GM21619 (cell line): ENCODE measurements at regions not wholly inside any gene's neighbourhood (a gene's known extent, or its start where the extent isn't known, plus 50 kb on each side); places are given as distances from the start of the nearest gene placed in this dataset.

Experiments
- ATAC-seq: cut with Tn5 transposase; IDR thresholded peaks from one replicate; pipeline ENCODE4 v1.9.1; 2021; ENCODE audit not compliant: unreplicated experiment

DNA sequence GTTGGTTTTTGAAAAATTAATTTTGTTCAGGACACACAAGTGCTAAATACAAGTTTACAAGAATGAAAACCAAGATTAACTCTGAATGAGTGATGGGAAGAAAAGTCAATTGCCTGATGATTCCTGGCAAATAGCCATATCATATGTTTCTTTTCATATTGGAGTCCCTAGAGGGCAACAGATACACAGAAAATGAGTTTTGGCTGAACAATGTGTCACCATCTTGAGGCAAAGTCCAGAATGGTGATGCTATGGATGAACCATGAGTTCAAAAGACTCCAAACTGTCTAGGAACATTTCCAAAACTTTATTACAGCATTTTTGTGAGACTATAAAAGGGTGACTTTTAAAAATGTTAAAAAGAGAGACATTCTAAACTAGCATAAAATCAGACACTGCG, 382.9 kb downstream of the TMEM161B start:
- ATAC-seq, result no peak

DNA sequence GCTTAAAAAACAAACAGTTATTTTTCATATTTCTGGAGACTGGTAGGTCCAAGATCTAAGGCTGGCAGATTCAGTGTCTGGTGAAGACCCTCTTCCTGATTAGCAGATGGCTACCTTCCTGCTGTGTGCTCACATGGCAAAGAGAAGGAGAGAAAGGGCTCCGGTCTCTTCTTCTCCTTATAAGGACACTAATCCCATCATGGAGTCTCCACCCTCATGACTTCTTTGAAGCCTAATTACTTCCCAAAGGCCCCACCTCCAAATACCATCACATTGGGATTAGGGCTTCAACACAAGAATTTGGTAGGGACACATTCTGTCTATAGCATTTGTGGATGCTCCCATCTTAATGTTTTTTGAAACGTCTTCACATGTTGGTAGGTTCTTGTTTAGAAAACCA, 391.1 kb downstream of the TMEM161B start:
- ATAC-seq, result no peak

DNA sequence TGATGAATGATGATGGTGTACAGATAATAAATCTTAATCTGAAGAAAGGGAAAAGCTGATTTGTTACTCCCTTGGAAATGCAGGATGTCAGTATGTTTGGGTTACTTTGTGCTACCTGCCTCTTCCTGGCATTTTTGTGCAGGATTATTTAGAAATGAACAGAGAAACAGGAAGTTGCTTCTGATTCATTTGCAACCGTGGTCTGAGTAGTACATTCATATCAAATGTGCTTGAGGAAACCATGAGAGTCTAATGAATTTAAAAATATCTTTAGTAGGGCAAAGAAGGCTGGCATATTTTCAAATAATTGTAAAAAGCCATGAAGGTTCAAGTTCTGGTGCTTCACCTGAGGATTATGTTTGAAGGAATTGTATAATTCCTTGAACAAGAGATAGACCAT, 391.6 kb downstream of the TMEM161B start:
- ATAC-seq, result no peak

DNA sequence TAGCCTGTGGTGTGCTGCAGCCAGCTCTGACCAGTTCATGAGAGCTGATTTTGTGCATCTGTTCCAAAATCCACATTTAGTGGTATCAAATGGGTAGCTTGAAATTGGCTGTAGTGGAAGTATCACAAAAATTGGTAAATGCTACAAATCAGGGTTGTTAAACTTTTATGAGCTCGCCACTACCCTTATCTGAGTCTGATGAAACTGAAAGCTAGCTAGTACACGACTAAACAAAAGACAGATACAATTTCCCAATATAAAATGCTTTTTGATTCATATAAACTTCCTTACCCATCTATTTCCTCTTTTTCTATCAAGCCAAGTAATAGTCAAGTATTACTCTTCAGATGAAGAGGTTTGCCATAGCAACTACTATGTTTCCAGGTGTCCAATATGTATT, 392.0 kb downstream of the TMEM161B start:
- no peak for ATAC-seq

DNA sequence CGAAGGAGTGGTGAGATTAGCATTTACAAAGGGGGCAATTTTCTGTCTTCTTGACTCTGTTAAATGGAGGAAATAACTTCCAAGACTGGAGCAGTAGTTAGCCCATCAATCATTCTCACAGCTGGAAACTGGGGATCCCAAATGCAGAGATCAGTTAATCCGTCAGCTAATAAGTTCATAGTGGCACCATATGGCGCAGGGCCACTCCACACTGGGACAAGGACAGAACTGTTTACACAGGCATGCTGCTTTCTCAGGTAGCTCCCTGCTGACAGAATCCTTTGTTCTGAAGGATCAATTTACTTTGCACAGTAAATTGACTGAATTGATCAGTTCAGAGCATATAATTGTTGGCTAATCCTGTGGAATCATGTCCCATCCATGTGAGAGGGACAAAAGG, 395.7 kb downstream of the TMEM161B start:
- ATAC-seq, result no peak

GRCh38 chr5:87868792-87869191, 399.9 kb downstream of the TMEM161B start:
- no peak for ATAC-seq

DNA sequence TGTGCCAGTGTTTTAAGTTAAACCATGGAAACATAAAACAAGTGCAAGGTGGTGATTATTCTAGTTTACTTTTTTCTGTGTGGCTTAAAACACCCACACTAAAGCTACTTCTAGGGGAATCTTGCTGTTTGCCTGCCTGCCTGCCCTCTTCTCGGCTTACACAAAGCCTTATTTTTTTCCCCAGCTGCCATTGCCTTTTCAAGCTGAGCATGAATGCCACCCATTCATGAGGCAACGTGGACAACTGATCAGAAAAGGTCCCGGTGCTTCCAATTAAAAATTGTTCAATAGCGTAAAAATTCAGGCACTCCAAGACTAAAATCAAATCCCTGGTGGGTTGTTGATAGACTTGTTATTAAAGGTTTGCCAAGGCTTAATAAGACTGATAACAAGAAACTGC, 401.4 kb downstream of the TMEM161B start:
- ATAC-seq, result no peak

DNA sequence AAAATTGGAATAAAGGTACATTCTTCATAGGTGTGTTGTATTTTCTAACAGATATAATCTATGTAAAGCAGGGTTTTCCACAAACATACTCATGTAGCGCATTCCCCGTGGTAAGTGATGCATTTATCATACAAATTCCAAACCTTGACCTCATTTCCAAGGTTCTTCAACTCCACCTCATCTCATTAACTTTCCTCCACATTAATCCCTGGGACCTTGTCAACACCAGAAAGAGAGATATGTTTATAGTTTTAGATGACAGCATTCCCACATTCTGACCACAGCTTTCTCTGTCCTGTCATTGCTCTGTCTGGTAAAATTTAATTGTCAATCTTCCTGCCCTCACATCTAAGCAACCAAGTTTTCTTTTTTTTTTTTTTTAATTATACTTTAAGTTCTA, 415.1 kb downstream of the TMEM161B start:
- ATAC-seq, result no peak

- ATAC-seq, result no peak
Measured at GRCh38 chr5:87851603-87852002, 417.0 kb downstream of the TMEM161B start.

- ATAC-seq, result no peak
Measured at GRCh38 chr5:87850843-87851242, 417.8 kb downstream of the TMEM161B start.

DNA sequence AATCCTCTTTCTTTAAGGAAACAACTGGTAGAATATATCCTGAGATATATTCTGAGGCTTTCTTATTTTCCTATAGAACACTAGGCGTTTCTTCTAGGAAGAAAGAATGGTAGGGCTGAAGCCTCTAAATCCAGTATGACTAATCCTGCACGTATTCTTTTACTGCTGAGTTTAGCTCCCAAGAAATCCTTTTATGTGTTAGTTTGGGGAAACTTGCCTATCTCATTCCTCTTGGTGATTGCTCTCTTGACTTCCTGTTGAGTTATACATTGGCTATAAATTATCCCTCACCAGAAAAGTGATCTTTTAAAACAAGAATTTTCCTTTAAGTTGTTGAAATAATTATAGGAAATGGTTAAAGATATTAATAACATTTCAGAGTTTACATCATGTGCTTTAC, 422.9 kb downstream of the TMEM161B start:
- no peak for ATAC-seq

DNA sequence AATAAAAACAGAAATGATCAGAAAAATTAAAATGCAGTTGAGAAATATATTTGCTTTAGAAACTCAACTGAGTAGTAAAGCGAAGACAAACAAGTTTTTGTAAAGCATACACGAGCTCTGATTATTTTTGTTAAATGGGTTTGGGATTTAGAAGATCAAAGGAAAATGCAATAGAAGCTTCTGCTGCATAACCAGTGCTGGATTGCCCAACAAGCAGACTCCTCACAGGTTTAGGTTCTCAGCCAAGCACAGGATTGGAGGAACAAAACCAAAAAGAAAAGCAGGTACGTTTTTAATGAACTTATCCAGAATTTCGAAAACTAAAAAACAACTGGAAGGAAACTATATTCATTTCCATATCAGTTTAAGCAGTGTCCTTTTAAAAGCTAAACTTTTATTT, 423.8 kb downstream of the TMEM161B start:
- no peak for ATAC-seq

- no peak for ATAC-seq
Measured at GRCh38 chr5:87844449-87844848, 424.2 kb downstream of the TMEM161B start.

- ATAC-seq, result no peak
Measured at GRCh38 chr5:87836696-87837095, 424.0 kb upstream of the CCNH start.

DNA sequence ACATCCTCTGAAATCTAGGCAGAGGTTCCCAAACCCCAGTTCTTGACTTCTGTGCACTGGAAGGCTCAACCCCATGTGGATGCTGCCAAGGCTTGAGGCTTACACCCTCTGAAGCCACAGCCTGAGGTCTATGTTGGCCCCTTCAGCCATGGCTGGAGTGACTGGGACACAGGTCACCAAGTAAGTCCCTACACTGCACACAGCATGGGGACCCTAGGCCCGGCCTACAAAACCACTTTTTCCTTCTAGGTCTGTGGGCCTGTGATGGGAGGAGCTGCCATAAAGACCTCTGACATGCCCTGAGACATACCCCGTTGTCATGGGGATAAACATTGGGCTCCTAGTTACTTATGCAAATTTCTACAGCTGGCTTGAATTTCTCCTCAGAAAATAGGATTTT, 418.8 kb upstream of the CCNH start:
- no peak for ATAC-seq

DNA sequence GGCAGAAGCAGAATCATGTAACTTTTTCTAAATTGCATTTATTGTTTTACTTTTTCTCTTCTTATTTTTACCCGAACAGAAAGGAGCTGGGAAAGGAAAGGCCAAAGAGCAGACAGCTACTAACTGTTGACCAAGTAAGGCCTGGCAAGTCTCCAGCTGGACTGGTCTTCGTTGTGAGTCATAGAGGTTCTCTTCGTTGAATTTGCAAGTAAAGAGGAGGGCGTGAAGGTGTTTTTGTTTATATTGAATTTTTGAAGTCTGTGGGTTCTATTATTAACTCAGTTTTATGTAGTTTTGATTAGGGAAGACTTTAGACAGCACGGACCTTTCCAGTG, 416.5 kb upstream of the CCNH start:
- ATAC-seq, result no peak

DNA sequence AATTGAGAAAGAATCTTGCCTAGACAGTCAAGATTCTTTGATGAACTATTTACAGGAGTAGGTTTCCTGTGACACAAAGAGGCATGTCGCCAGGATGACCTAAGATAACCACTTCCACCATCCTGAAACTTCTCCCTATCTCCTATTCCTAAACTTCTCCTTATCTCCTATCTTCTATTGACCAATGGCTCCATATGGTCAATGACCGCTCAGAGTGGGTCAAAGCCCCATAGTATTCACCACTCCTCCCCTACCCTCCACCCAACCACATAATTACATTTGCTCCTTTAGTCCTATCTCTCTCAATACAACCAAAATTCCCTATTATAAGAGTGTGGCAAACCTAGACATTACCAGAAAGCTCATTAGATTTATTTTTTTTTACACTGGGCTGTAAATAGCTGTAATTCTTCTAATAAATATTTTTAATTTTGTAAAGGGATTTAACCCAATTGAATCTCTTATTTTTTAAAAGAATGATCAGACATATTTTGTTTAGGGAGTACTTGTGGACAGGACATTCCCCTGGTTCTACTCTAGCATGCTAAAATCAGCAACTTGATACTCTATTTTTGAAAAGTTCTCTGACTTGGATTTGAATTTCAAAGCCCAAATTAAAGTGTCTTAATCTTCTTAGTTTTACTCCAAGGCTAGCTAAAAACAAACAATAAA, 416.0 kb upstream of the CCNH start:
- no peak for ATAC-seq

DNA sequence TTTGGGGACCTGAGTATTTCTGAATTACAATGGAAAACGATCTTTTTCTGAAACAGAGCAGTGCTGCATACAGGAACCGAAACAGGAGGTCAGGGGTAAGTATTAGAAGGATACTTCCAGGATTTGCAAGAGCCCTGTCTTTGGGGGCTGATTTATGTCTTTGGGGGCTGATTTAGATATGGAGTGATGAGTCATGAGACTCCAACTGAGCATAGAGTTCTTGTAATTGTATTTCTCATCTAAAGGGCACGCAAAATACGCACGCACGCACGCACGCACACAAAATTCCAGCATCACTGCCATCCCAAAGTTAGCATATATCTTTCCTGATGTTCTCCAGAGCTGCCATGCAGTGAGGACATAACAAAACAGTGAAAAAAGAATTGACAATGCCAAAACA, 414.8 kb upstream of the CCNH start:
- no peak for ATAC-seq

- ATAC-seq, result no peak
Measured at GRCh38 chr5:87826507-87826906, 413.8 kb upstream of the CCNH start.

GRCh38 chr5:87825583-87825982, 412.9 kb upstream of the CCNH start:
- no peak for ATAC-seq

DNA sequence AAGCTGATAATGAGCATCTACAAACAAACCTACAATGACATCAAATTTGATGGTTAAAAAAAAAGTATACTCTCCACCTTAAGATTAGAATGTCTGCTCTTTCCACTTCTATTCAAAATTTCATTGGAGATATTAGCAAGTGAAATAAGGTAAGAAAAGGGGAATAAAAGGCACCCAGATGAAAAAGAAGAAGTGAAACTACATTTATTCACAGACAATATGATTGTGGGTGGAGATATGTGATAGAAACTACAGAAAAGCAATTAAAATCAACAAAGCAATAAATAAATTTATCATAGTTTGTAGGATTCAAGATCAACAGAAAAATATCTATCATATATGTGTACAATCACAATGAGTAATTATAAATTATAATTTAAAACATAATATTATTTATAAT, 395.1 kb upstream of the CCNH start:
- no peak for ATAC-seq

GRCh38 chr5:87803352-87803751, 390.6 kb upstream of the CCNH start:
- no peak for ATAC-seq

- ATAC-seq, result no peak
Measured at GRCh38 chr5:87791869-87792268, 379.1 kb upstream of the CCNH start.

DNA sequence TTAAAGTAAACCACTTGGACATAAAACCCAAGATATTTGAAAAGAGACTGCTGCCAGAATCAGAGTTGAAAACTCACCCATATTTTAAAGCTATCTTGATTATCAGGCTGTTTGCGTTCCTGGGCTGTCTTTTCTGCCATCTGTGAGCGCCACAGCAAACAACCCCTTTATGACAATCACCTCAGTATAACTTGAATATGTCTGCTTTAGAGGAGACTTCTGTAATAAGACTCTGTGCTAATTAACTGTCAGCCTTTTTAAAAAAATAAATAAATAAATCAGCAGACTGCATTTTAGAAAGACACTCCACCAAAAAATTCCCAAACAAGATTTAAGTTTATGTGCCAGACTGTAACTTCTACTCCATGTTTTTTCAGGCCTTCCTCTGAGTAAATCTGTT, 375.7 kb upstream of the CCNH start:
- no peak for ATAC-seq
